Hepatocyte (in vitro differentiated cells): ENCODE measurements at regions not wholly inside any gene's neighbourhood (a gene's known extent, or its start where the extent isn't known, plus 50 kb on each side); places are given as distances from the start of the nearest gene placed in this dataset.

ENCODE experiments used
- EZH2 ChIP-seq: fragments of 200-600 bp; sonication (generic); IDR thresholded peaks from 2 replicates; pipeline ENCODE4 v1.6.1; 2016; ENCODE audit warnings: antibody characterized with exemption, mild to moderate bottlenecking, borderline replicate concordance
- EZH2phosphoT487 ChIP-seq: fragments of 200-600 bp; sonication (generic); IDR thresholded peaks from one replicate; pipeline ENCODE4 v1.6.1; 2018; ENCODE audit warnings: antibody characterized with exemption, mild to moderate bottlenecking, low read depth, moderate library complexity; ENCODE audit not compliant: unreplicated experiment, severe bottlenecking
- TF ChIP-seq, protein P1 (sequence below): fragments of 200-600 bp; sonication (generic); IDR thresholded peaks from 2 replicates; pipeline ENCODE4 v1.5.1; 2016; ENCODE audit warnings: antibody characterized with exemption, mild to moderate bottlenecking; ENCODE audit not compliant: poor library complexity

DNA sequence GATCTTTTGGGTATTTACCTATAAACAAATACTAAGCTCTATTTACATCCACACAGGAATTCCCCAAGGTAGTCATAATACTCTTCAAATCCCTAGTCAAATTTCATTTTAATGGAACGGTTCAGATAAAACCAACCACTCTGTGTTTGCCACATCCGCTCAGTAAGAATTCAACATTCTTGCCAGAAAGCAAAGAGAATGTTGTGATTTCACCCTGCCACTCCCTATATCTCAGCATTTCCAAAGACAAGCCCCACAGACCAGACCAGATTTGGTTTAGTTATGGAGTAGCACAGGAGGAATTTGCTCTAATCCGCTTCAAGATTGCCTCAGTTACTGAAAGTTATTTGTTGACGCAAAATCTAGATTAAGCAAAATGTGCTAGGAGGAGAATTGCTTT lies 105.6 kb upstream of the SERP2 start:
- TF ChIP-seq EZH2 (no peak), EZH2phosphoT487 (no peak)
- TF ChIP-seq, protein P1, sequence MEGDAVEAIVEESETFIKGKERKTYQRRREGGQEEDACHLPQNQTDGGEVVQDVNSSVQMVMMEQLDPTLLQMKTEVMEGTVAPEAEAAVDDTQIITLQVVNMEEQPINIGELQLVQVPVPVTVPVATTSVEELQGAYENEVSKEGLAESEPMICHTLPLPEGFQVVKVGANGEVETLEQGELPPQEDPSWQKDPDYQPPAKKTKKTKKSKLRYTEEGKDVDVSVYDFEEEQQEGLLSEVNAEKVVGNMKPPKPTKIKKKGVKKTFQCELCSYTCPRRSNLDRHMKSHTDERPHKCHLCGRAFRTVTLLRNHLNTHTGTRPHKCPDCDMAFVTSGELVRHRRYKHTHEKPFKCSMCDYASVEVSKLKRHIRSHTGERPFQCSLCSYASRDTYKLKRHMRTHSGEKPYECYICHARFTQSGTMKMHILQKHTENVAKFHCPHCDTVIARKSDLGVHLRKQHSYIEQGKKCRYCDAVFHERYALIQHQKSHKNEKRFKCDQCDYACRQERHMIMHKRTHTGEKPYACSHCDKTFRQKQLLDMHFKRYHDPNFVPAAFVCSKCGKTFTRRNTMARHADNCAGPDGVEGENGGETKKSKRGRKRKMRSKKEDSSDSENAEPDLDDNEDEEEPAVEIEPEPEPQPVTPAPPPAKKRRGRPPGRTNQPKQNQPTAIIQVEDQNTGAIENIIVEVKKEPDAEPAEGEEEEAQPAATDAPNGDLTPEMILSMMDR = no peak
